Ectodermal cell (in vitro differentiated cells): ENCODE measurements at regions not wholly inside any gene's neighbourhood (a gene's known extent, or its start where the extent isn't known, plus 50 kb on each side); places are given as distances from the start of the nearest gene placed in this dataset.

ENCODE experiments used
- H3K27ac ChIP-seq: 2 replicates; pipeline ENCODE4 v1.7.0; 2013; ENCODE audit warnings: mild to moderate bottlenecking, low read depth, low read length; ENCODE audit not compliant: insufficient read depth, poor library complexity, severe bottlenecking
- H3K27me3 ChIP-seq: 2 replicates; pipeline ENCODE4 v1.7.0; 2013; ENCODE audit warnings: mild to moderate bottlenecking, low read length; ENCODE audit not compliant: insufficient read depth, control insufficient read depth, poor library complexity, severe bottlenecking
- H3K36me3 ChIP-seq: one replicate; pipeline ENCODE4 v1.7.0; 2013; ENCODE audit warnings: low read length; ENCODE audit not compliant: control insufficient read depth, insufficient read depth
- H3K4me1 ChIP-seq: one replicate; pipeline ENCODE4 v1.7.0; 2013; ENCODE audit warnings: low read length; ENCODE audit not compliant: control insufficient read depth, insufficient read depth
- H3K4me3 ChIP-seq: 2 replicates; pipeline ENCODE4 v1.7.0; 2013; ENCODE audit warnings: low read depth, low read length, control low read depth; ENCODE audit not compliant: insufficient read depth
- H3K9me3 ChIP-seq: 2 replicates; pipeline ENCODE4 v1.7.0; 2013; ENCODE audit warnings: mild to moderate bottlenecking, low read length, moderate library complexity; ENCODE audit not compliant: control insufficient read depth
- WGBS, 2 experiments: methylation state at CpG; one replicate each; pipeline ENCODE4 v1.1.7; 2013; ENCODE audit warnings: missing lambda C conversion rate in 2 of 2; 5-methylcytosine and 5-hydroxymethylcytosine counted together

DNA sequence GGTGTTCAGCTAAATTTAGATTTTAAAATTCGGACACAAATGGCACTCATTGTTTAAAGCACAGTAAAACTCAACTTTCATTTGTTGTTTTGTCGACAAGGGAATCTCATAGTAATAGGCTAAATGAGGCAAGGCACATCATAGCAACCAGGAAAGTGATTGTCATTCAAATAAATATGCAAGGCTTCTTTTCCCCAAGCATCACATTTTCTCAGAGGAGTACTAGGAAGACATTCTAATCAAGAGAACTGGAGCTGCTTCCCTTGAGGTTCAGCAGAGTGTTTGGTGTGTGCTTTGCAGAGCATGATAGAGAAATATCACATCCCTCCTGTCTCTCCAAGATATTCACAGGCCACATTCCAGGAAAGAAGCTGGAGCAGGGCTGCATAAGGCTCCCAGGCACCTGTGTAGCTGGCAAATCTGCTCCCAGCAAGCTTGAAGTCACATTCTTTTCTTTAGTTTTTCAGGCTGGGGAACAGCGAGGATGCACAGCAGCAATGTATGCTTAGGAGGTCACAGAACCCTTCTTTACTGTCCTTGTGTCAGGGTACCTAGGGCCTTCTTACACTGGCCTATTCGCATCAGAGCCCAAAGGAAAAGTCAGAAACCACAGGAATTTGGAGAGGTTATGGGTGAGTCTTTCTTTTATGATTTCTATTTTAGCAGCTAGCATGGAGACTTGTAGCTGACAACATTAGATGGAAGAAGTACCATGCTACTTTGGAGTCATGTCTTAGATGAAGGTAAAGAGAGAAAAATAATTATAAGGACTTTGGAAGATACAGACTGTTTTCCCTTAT is 95.9 kb upstream of the HDAC9 start:
- H3K9me3 ChIP-seq, result no peaks in the 10 kb centered on the region
- H3K4me1 ChIP-seq, result no peaks in the 10 kb centered on the region
- no peak overlapping the region for H3K27ac ChIP-seq
- no peaks in the 10 kb centered on the region for H3K27me3 ChIP-seq
- no peak overlapping the region for H3K4me3 ChIP-seq
- H3K36me3 ChIP-seq, result no peaks in the 10 kb centered on the region
- 74 to 82% methylated on average over 4 of the region's 4 CpGs for WGBS, 2 experiments

DNA sequence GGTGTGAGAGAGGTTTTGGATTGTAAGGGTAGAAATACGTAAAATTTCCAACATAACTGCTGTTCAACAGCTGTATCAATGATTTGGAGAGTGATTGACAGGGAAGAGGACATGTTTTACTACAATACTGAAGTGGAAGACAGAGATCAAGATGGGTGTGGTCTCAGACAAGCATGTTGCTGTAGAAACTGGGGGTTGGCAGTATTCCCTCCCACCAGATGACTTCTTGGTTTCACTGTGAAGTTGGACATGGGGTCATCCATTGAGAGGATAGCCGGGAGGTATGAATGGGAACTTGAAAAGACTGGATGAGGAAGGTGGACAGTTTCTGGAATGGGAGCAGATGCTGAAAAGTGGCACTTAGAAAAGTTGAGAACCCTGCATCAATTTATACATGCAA is 95.3 kb upstream of the HDAC9 start:
- H3K4me1 ChIP-seq, result no peaks in the 10 kb centered on the region
- no peak overlapping the region for H3K4me3 ChIP-seq
- H3K9me3 ChIP-seq, result no peaks in the 10 kb centered on the region
- H3K27me3 ChIP-seq, result no peaks in the 10 kb centered on the region
- 91 to 94% methylated on average over 2 of the region's 2 CpGs for WGBS, 2 experiments
- H3K36me3 ChIP-seq, result no peaks in the 10 kb centered on the region
- no peak overlapping the region for H3K27ac ChIP-seq

DNA sequence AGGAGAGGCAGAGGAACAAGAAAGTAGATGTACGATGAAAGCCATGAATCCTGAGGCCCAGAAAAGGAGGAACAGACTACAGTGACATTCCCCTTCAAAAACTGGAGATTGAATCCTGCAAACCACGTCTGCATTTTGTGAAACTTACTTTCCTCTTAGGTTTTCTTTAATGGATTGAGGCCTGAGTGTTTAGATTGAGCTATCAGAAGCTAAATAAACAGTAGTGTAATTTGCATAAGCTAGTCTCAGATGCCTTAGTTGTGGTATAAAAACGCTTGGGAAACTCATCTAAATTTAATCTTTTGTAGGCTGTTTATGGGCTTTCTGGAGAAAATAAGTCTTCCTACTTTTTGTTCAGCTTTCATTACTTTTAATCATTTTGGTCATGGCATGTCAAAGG is 94.8 kb upstream of the HDAC9 start:
- no peaks in the 10 kb centered on the region for H3K27me3 ChIP-seq
- no peaks in the 10 kb centered on the region for H3K9me3 ChIP-seq
- WGBS, 2 experiments, result 92 to 93% methylated on average over 3 of the region's 3 CpGs
- H3K36me3 ChIP-seq, result no peaks in the 10 kb centered on the region
- no peaks in the 10 kb centered on the region for H3K4me1 ChIP-seq
- no peak overlapping the region for H3K4me3 ChIP-seq
- H3K27ac ChIP-seq, result no peak overlapping the region

- H3K4me3 ChIP-seq, result no peak overlapping the region
- no peaks in the 10 kb centered on the region for H3K27me3 ChIP-seq
- no peaks in the 10 kb centered on the region for H3K36me3 ChIP-seq
- no peak overlapping the region for H3K27ac ChIP-seq
- H3K9me3 ChIP-seq, result no peaks in the 10 kb centered on the region
- H3K4me1 ChIP-seq, result no peaks in the 10 kb centered on the region
- 89 to 96% methylated on average over 1 of the region's 1 CpG for WGBS, 2 experiments
Measured at GRCh38 chr7:18401757-18402156, 93.8 kb upstream of the HDAC9 start.

GRCh38 chr7:18402488-18403183 is 92.9 kb upstream of the HDAC9 start:
- Histone ChIP-seq H3K4me1 (no peaks in the 10 kb centered on the region), H3K36me3 (no peaks in the 10 kb centered on the region), H3K9me3 (no peaks in the 10 kb centered on the region), H3K4me3 (no peak overlapping the region), H3K27ac (no peak overlapping the region), H3K27me3 (no peaks in the 10 kb centered on the region)
- WGBS, 2 experiments, result 95 to 96% methylated on average over 4 to 5 of the region's 5 CpGs

DNA sequence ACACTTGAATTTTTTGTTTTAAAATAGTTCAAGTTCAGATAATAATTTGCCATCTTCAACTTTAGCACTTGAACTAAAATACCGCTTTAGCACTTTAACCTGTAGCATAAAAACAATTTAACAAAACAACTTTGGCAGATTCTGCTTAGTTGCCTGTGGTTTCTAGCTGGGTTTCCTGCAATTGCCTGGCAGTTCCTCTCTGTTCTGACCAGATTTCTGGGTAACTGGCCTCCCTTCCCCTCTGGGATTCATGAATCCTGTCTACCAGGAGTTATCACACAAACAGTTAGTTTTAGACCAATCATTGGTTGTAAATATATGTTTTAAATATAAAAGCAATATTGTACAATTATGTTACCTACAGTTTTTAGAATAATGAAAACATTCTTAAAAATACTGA is 89.8 kb upstream of the HDAC9 start:
- no peaks in the 10 kb centered on the region for H3K36me3 ChIP-seq
- no peaks in the 10 kb centered on the region for H3K4me1 ChIP-seq
- H3K27me3 ChIP-seq, result no peaks in the 10 kb centered on the region
- 96 to 100% methylated on average over 1 of the region's 1 CpG for WGBS, 2 experiments
- H3K9me3 ChIP-seq, result no peaks in the 10 kb centered on the region
- no peak overlapping the region for H3K27ac ChIP-seq
- no peak overlapping the region for H3K4me3 ChIP-seq

- Histone ChIP-seq H3K4me3 (no peak overlapping the region), H3K4me1 (no peaks in the 10 kb centered on the region), H3K36me3 (no peaks in the 10 kb centered on the region), H3K27me3 (no peaks in the 10 kb centered on the region), H3K27ac (no peak overlapping the region), H3K9me3 (no peaks in the 10 kb centered on the region)
- 37 to 50% methylated on average over 3 to 4 of the region's 4 CpGs for whole genome bisulfite sequencing, 2 experiments
Measured at GRCh38 chr7:18407385-18407784, 88.2 kb upstream of the HDAC9 start.

DNA sequence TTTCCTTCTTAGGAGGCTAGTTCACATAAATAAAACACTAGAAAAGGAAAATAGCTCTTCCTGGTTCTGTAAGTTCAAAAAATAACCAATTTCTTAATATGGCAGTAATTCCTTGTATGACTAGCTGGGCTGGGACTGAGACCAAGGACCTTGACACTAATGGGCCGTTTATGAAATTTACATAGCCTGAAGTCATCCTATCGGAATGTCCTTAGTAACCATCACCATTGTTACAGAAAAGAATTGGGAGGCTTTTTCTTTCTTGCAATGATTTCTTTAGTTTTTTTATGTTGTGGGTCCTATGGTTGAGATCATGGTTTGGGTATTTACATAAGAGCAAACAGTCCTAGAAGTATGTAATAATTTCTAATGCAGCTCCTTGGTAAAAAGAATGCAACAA is 87.1 kb upstream of the HDAC9 start:
- no peak overlapping the region for H3K27ac ChIP-seq
- no peak overlapping the region for H3K4me3 ChIP-seq
- WGBS, 2 experiments, result 63 to 86% methylated on average over 2 of the region's 2 CpGs
- H3K36me3 ChIP-seq, result no peaks in the 10 kb centered on the region
- H3K4me1 ChIP-seq, result no peaks in the 10 kb centered on the region
- no peaks in the 10 kb centered on the region for H3K27me3 ChIP-seq
- no peaks in the 10 kb centered on the region for H3K9me3 ChIP-seq

DNA sequence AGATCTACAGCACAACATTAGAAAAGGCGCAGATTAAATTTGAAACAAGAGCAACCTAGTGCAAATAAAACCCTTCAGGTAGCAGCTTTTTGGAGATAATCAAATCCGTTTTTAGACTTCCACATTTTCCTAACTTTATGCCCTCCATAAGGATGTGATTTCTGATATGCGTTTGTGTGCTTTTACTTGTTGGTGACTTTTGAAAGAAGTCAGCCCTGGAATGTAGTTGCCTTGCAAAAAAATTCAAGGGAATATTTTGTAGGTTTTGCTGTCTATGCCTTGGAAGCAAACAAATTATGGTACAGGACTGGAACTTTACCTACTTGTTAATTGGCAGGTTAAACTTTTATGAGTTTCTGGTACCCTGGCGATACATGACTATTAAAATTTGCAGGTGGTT is 86.7 kb upstream of the HDAC9 start:
- H3K9me3 ChIP-seq, result no peaks in the 10 kb centered on the region
- H3K4me3 ChIP-seq, result no peak overlapping the region
- no peak overlapping the region for H3K27ac ChIP-seq
- H3K27me3 ChIP-seq, result no peaks in the 10 kb centered on the region
- H3K36me3 ChIP-seq, result no peaks in the 10 kb centered on the region
- WGBS, 2 experiments, result 85 to 88% methylated on average over 3 to 4 of the region's 4 CpGs
- H3K4me1 ChIP-seq, result no peaks in the 10 kb centered on the region

DNA sequence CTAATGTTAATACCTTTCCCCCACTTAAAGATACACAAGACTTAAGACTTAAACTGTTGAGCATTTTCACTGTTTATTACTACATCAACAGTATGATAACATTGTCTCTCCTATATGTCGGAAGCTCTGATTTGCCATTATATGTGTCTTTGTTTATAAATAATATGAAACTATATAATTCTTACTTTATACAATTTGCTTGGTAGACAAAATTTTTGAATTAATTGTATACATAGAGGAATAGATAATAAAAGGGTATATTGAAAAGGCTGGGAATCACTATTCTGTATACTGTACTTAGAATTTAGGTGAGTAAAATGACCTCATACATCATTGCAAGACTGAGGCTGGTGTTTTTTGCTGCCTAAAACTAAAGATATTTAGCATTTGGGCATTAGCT is 82.1 kb upstream of the HDAC9 start:
- Histone ChIP-seq H3K27me3 (no peaks in the 10 kb centered on the region), H3K4me1 (no peaks in the 10 kb centered on the region), H3K27ac (no peak overlapping the region), H3K4me3 (no peak overlapping the region), H3K9me3 (no peaks in the 10 kb centered on the region), H3K36me3 (no peaks in the 10 kb centered on the region)
- no CpG with 5 or more reads among the region's 1 CpG for WGBS, 2 experiments
